NOMO-1 (cell line): ENCODE measurements at regions not wholly inside any gene's neighbourhood (a gene's known extent, or its start where the extent isn't known, plus 50 kb on each side); places are given as distances from the start of the nearest gene placed in this dataset.

Experiments
- DNase-seq, 2 experiments: peaks; one replicate each; lab custom pipeline; 2025; ENCODE audit not compliant: unreplicated experiment in 2 of 2; lab: John Stamatoyannopoulos, UW

DNA sequence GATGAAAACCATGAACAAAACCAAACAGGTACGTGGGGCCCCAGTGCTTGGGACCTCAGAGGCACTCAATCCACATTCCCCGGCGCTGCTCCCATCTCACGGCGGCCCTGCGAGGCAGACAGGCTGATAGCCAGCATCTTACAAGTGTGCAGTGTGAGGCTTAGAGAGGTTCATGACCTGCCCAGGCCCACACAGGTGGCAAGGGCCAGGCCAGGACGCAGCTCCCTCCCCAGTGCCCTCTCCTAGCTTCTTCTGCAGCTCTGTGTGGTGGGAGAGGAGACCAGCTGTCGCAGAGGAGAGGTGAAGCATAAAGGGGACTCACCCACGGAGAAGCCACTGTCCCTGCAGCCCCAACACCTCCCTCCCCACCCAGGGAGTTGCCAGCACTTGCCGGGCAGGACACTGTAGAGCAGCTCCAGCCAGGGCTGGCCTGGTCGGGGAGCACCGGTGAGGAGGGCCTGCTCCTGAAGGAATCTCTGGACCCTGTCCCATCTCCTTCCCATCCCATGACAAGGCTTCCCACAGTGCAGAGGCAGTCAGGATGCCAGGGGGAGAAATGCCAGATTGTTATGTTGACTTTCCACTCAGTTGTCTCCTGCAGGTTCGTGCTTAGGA lies 92.4 kb upstream of the TMEM45B start:
- DNase-seq, result no peak

- DNase-seq, result no peak
Observed at GRCh38 chr11:129723761-129724162, 91.9 kb upstream of the TMEM45B start.

DNA sequence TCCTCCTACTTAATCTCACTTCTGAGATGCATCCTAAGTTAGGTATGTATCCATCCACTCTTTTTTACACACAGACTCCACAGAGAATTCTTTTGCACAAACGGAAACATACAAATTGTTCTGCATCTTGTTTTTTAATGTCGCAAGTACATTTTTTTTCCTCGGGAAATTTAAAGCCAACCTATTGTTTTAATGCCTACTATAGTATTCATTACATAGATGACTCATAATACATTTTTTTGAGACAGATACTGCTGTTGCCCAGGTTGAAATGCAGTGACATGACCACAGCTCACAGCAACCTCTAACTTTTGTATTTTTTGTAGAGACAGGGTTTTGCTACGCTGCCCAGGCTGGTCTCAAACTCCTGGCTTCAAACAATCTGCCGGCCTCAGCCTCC lies 90.8 kb upstream of the TMEM45B start:
- DNase-seq, result no peak

GRCh38 chr11:129726179-129726578 lies 89.5 kb upstream of the TMEM45B start:
- no peak for DNase-seq

- DNase-seq, result no peak
Observed at GRCh38 chr11:129728581-129728980, 87.1 kb upstream of the TMEM45B start.

DNA sequence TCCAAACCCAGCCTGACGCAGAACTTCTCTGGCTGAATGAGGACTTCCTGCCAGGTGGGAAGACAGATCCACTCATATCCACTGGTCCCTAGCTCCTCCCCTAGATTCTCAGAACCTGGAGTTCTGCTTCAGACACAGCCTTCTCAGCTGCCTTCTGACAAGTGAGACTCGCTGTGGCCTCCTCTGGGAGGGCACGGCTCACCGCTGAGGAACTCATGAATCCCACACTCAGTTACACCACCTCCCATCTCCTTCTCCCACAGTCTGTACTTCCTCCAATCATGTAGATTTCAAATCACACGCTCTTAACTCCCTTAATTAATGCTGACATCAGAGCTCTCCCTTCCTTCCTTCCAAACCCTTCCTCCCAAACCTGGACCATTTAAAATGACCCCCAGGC lies 86.4 kb upstream of the TMEM45B start:
- DNase-seq, result no peak

DNA sequence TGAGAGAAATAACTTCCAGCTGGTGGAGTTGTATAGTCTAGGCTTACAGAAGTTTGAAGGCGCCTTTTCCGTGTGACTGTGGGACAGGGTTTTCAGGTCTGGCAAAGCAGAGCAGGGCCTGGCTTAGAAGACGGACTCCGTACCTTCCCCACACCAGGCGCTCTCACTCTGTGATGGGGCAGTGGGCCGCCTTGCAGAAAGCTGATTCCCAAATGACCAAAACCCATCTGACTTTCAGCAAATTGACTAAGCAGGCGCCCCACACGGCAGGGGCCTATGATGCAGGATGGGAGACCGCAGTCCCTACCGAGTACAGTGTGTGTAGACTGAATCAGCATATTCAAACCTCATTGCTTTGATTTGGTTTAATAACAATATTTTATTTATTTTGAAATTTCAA lies 85.8 kb upstream of the TMEM45B start:
- DNase-seq, result no peak

- DNase-seq, result no peak
Observed at GRCh38 chr11:129731316-129731715, 84.3 kb upstream of the TMEM45B start.

DNA sequence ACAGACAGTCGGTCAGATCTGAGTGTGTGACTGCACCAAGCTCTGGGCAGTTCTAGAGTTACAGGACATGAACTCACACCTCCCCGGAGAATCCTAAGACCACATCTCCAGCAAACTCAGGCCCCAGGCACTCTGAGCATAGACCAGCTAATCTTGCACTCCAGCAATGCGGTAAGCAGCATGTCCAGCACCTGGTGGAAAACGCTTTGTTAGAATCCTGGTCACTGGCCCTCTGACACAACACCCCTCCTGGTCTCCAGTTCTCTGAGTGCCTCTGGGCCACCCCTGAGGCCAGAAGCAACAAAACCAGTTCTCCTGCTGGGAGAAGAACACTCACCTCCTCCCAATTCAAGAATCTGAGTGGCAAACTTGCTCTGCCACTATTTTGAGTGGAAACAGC lies 82.7 kb upstream of the TMEM45B start:
- DNase-seq, result no peak

DNA sequence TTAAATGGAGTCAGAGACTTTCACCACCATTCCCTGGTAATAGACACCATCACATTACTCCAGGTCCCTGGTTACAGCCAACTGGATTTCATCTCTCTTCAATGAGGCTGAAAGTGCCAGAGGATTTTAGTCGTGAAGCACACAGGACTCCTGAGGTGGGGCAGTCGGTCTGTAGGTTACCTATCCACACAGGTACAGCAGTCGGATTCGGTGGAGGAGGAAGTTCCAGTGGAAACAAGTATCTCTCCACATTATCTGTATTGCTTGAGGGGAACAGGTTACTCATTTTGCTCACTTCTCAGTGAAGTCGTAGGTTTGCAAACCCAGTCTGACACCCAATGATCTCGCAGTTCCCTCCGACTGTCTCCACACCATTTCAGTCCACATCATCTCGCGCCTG lies 82.3 kb upstream of the TMEM45B start:
- DNase-seq, result no peak

- no peak for DNase-seq
Observed at GRCh38 chr11:129733981-129734380, 81.7 kb upstream of the TMEM45B start.

GRCh38 chr11:129734654-129735053 lies 81.0 kb upstream of the TMEM45B start:
- DNase-seq, result no peak

GRCh38 chr11:129737831-129738230 lies 77.8 kb upstream of the TMEM45B start:
- DNase-seq, result no peak

GRCh38 chr11:129738242-129738641 lies 77.4 kb upstream of the TMEM45B start:
- DNase-seq, result no peak

DNA sequence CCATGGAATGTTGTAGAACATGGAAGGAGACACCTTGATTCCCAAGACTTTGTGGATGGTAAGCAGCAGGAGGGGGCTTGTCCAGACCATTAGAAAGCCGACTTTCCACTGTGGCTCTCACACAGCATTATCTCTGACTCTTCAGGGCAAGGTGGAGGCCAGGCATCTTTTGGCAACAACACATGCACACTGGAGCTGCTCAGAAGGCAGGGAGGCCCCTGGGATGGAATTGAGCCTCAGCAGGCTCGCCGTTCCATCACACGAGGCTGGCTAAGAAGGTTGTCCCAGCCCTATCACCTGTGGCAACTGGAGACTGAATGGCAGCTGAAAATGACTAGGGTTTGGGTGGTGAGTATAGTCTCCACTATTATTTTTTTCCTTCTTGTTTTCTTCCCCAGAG lies 76.3 kb upstream of the TMEM45B start:
- DNase-seq, result no peak

DNA sequence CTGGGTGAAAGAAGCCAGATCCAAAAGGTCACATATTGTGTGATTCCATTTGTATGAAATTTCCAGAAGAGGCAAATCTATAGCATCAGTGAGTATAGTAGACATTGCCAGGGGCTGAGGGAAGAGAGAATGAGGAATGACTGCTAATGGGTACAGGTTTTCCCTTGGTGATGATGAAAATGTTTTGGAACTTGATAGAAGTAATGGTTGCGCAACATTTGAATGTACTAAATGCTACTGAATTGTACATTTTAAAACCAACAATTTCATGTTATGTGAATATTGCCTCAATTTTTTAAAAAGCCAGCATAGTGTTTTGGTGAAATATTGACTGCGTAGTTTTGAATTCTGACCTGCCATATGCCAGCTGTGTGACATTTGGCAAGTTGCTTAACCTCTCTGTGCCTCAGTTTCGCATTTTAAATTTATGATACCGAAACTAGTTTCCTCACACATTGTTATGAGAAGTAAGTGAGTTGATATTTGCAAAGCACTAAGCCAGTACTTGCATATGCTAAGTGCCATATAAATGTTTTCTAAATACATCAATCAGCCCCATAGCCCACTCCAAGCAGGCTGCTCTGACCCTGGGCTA lies 75.4 kb upstream of the TMEM45B start:
- DNase-seq, result no peak

DNA sequence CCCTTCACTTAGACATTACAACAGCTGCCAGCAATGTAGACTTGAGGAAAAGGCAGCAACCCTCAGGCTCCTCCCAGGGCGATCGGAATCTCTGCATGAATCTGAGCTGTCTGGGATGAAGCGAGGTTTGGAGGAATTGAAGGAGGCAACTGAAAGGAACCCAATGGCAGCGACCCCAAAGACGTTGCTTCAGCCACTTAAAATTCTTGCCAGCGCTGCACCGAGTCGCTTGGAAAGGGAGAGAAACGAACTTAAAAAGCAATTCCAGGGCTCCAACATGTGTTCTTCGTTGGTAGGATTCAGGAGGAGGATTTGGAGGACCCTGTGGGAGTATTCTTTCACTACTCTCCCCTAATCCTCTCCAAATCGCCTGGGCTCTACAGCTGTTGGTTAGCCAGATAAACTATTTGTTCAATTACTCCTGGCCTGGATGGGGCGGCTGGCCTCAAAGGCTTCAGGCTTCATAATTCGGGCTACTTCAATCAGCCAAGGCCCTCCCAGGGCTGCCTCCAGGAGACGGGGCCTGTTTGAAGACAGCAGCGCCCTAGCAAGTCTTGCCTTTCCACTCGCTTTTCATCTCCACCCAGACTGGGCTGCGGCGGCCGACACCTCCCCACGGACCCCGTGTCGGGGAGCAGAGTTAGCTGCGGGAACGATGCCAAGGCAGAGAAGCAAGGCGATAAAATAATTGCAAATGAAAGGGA lies 72.4 kb upstream of the TMEM45B start:
- DNase-seq, result no peak

GRCh38 chr11:129747071-129747470 lies 68.6 kb upstream of the TMEM45B start:
- no peak for DNase-seq

- no peak for DNase-seq
Observed at GRCh38 chr11:129749141-129749540, 66.5 kb upstream of the TMEM45B start.

DNA sequence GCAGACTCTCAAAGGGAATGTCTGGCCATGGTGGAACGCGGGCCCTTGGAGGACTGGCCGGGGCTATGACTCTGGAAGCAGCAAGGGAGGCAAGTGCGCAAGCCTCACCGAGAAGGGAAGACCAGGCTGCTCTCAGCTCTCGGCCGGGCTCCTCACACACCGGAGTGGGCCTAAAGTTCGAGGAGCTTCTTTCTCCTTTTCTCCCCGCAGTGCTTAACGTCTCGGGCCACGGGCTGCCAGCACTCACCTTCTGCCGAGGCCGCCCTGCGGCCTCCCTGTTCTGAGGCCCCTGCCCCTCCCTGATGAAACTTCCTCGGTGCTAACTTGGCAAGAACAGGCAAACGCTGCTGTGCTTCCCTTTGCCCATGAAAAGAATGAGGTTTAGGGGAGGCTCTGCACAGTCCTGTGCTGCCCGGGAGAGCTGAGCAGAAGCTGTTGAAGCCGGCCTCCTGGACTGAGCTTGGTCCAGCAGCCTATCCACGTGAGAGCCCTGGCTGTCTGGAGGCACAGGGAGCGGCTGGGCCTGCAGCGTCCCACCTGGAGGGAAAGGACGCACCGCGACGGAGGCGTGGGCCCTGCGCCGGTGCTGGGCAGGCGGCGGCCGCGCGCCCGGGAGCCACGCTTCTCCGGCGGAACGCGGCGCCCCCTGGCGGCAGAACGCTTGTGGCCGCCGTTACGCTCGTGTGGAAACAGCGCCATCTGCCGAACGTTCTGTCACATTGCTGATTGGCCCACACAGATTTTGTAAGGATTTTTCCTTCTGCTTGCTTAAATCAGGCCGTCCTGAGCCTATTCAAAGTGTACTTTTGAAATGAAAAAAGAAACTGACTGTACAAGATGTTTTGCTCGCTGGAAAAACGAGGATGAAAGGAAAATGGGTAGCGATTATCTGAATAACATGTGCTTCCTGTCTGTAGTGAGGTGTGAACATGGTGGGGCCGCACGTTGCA lies 65.0 kb upstream of the TMEM45B start:
- DNase-seq, result peak; percentile 45 to 58

GRCh38 chr11:129751511-129751910 lies 64.1 kb upstream of the TMEM45B start:
- DNase-seq, result no peak
